Ishikawa (cell line): ENCODE measurements at regions not wholly inside any gene's neighbourhood (a gene's known extent, or its start where the extent isn't known, plus 50 kb on each side); places are given as distances from the start of the nearest gene placed in this dataset.

Source experiments
- CREB1 ChIP-seq: IDR thresholded peaks from 2 replicates; pipeline ENCODE4 v1.6.1; 2012; ENCODE audit warnings: low read depth
- EGR1 ChIP-seq: IDR thresholded peaks from 2 replicates; pipeline ENCODE4 v1.6.1; 2012
- EP300 ChIP-seq: IDR thresholded peaks from 2 replicates; pipeline ENCODE4 v1.6.1; 2012; ENCODE audit warnings: borderline replicate concordance
- MAX ChIP-seq: IDR thresholded peaks from 2 replicates; pipeline ENCODE4 v1.6.1; 2012
- NFIC ChIP-seq: IDR thresholded peaks from 2 replicates; pipeline ENCODE4 v1.6.1; 2012
- RAD21 ChIP-seq: IDR thresholded peaks from 2 replicates; pipeline ENCODE4 v1.6.1; 2012; ENCODE audit warnings: low read depth
- REST ChIP-seq: IDR thresholded peaks from 2 replicates; pipeline ENCODE4 v1.6.1; 2012; ENCODE audit warnings: low read depth, mild to moderate bottlenecking
- TAF1 ChIP-seq: IDR thresholded peaks from 2 replicates; pipeline ENCODE4 v1.6.1; 2012; ENCODE audit warnings: low read depth, mild to moderate bottlenecking
- TCF12 ChIP-seq: IDR thresholded peaks from 2 replicates; pipeline ENCODE4 v1.6.1; 2012; ENCODE audit warnings: low read depth
- ZBTB7A ChIP-seq: IDR thresholded peaks from 2 replicates; pipeline ENCODE4 v1.6.1; 2012; ENCODE audit warnings: low read depth
- TF ChIP-seq, protein P1 (sequence below): IDR thresholded peaks from 2 replicates; pipeline ENCODE4 v1.6.1; 2012

- TF ChIP-seq TAF1 (no peak), EP300 (no peak), CREB1 (no peak), REST (no peak), RAD21 (no peak), MAX (no peak), NFIC (no peak), TCF12 (no peak), EGR1 (no peak), ZBTB7A (no peak)
- TF ChIP-seq, protein P1, sequence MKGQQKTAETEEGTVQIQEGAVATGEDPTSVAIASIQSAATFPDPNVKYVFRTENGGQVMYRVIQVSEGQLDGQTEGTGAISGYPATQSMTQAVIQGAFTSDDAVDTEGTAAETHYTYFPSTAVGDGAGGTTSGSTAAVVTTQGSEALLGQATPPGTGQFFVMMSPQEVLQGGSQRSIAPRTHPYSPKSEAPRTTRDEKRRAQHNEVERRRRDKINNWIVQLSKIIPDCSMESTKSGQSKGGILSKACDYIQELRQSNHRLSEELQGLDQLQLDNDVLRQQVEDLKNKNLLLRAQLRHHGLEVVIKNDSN: no peak
Measured at GRCh38 chr9:7368410-7369292, 430.9 kb downstream of the DMAC1 start.
